Testis (tissue), 2 donors: ENCODE measurements at regions not wholly inside any gene's neighbourhood (a gene's known extent, or its start where the extent isn't known, plus 50 kb on each side); places are given as distances from the start of the nearest gene placed in this dataset.
A peak's percentile ranks its signal among the peaks of the same experiment; 100 is the strongest.

Experiments
- DNase-seq: peaks from one replicate; pipeline ENCODE4 v3.0.0-alpha.2; 2019
- H3K27ac ChIP-seq, 2 donors: fragments of 200-600 bp; sonication (generic); one replicate each; pipeline ENCODE4 v1.5.1; 2019
- H3K27me3 ChIP-seq: fragments of 200-600 bp; sonication (generic); one replicate; pipeline ENCODE4 v1.5.1; 2019
- H3K36me3 ChIP-seq: fragments of 200-600 bp; sonication (generic); one replicate; pipeline ENCODE4 v1.5.1; 2017; ENCODE audit warnings: low read depth; ENCODE audit errors: missing control alignments
- H3K4me1 ChIP-seq: fragments of 200-600 bp; sonication (generic); one replicate; pipeline ENCODE4 v1.5.1; 2019
- H3K4me3 ChIP-seq, 2 donors: fragments of 200-600 bp; sonication (generic); one replicate each; pipeline ENCODE4 v1.5.1; 2017 to 2019
- H3K9me3 ChIP-seq: fragments of 200-600 bp; sonication (generic); one replicate; pipeline ENCODE4 v1.5.1; 2017
- POLR2A ChIP-seq: fragments of 450-650 bp; IDR thresholded peaks from one replicate; pipeline ENCODE4 v1.6.1; 2017; ENCODE audit warnings: antibody characterized with exemption, mild to moderate bottlenecking, moderate library complexity
- WGBS, 2 donors: methylation state at CpG; one replicate each; pipeline ENCODE4 v1.1.5; 2018; 5-methylcytosine and 5-hydroxymethylcytosine counted together
- intact Hi-C: fragments of 100-400 bp; cut with DNase I; formaldehyde crosslinking; loops from one replicate; pipeline ENCODE4 v1.15.1; 2023; ENCODE audit warnings: low total_unique reads
- TF ChIP-seq, protein P1 (sequence below), 3 experiments: fragments of 450-650 bp in 2 of 3; fragments of 200-600 bp in 1 of 3; sonication (generic) in 1 of 3; IDR thresholded peaks; one replicate each; pipeline ENCODE4 v1.5.1; 2016 to 2019; ENCODE audit warnings: antibody characterized with exemption in 3 of 3, mild to moderate bottlenecking in 2 of 3, moderate library complexity in 1 of 3

DNA sequence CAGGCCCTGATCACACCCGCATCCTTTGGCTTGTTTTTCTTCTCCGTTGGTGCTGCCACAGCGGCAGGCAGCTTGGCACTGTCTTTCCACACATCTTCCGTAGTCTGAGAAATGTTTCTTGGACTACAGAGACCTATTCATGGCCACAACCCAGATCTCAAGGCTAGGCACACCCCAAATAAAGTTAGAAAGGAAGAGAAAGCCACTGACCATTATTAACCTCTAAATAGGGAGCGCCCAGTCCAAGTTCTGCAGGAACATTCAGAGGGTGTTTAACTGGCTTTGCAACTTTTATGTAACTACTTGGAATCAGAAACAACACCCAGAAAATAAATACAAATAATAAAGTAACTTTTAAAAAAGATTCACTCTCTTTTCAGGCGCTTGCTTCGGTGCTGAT, 124.8 kb upstream of the NEDD9 start:
- H3K27ac ChIP-seq: peak overlapping the region; percentile 33 to 62
- intact Hi-C loops: no loop called here
- no peaks in the 10 kb centered on the region for H3K36me3 ChIP-seq
- no peaks in the 10 kb centered on the region for H3K27me3 ChIP-seq
- H3K4me3 ChIP-seq: no peak overlapping the region
- TF ChIP-seq, protein P1, sequence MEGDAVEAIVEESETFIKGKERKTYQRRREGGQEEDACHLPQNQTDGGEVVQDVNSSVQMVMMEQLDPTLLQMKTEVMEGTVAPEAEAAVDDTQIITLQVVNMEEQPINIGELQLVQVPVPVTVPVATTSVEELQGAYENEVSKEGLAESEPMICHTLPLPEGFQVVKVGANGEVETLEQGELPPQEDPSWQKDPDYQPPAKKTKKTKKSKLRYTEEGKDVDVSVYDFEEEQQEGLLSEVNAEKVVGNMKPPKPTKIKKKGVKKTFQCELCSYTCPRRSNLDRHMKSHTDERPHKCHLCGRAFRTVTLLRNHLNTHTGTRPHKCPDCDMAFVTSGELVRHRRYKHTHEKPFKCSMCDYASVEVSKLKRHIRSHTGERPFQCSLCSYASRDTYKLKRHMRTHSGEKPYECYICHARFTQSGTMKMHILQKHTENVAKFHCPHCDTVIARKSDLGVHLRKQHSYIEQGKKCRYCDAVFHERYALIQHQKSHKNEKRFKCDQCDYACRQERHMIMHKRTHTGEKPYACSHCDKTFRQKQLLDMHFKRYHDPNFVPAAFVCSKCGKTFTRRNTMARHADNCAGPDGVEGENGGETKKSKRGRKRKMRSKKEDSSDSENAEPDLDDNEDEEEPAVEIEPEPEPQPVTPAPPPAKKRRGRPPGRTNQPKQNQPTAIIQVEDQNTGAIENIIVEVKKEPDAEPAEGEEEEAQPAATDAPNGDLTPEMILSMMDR (IDR thresholded peaks at IDR 0.05): no peak
- no peak for TF ChIP-seq POLR2A
- H3K4me1 ChIP-seq: peaks cover 22% of the 10 kb centered on the region
- no peaks in the 10 kb centered on the region for H3K9me3 ChIP-seq
- 64 to 65% methylated on average over 7 of the region's 7 CpGs for WGBS, 2 donors
- DNase-seq: no peak

DNA sequence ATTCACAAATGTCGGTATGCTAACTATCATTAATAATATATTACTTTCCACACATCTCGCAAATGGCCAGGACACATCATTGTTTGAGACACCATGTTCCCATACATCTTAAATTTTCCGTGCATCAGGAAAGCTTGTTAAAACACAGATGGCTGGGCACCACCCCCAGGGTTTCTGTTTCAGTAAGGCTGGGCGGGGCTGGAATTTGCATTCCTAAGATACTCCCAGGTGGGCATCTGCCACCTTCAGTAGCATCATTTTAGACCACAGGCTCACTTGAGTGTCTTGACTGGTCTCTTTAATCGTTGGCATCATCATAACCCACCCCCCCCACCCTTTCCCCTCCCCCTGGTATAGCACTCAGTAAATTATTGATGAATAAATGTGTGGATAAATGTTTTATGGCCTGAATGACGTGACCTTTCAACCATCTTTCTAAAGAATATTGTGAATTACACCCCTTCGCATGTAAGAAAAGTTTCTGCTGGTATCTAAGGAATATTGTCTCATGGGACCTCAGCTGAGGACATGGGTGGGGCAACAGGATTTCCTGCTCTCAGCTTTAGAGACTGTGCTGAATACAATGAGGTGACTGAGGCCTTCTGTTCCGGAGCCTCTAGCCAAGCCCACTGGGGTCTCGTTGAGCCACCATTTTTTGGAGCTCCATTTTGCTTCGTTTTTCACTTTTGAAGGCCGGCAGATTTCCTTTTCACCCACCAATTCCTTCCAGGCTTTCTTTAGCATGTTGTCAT, 124.1 kb upstream of the NEDD9 start:
- DNase-seq: no peak
- H3K36me3 ChIP-seq: no peaks in the 10 kb centered on the region
- no peak overlapping the region for H3K4me3 ChIP-seq
- H3K27ac ChIP-seq: peak overlapping the region; percentile 33 to 62
- TF ChIP-seq, protein P1 (IDR thresholded peaks at IDR 0.05): no peak
- TF ChIP-seq POLR2A: no peak
- H3K9me3 ChIP-seq: no peaks in the 10 kb centered on the region
- H3K27me3 ChIP-seq: no peaks in the 10 kb centered on the region
- 84 to 87% methylated on average over 11 of the region's 11 CpGs for whole genome bisulfite sequencing, 2 donors
- intact Hi-C loops: no loop called here
- peaks cover 22% of the 10 kb centered on the region for H3K4me1 ChIP-seq

DNA sequence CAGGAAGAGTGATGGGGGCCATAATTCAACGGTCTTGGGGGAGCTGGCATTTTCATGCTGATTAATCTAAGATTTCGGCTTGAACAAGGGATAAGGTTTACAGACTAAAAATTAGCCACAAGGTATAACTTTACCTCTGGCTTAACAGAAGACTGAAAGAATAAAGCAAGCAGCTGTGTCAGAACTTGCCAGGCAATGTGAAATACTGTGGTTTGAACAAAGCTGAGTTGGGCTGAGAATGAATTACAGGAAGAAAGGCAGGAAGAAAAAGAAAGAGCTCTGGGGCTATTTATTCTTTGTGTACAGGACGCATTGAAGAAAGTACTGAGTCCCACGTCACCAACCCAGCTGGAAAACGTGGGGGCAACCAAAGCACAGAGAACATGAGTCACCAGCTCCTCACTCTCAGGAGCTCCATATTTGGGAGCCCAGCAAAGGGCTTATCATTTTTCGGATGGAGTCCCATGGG, 121.5 kb upstream of the NEDD9 start:
- TF ChIP-seq, protein P1 (IDR thresholded peaks at IDR 0.05): no peak
- TF ChIP-seq POLR2A: no peak
- DNase-seq: peak; percentile 44

DNA sequence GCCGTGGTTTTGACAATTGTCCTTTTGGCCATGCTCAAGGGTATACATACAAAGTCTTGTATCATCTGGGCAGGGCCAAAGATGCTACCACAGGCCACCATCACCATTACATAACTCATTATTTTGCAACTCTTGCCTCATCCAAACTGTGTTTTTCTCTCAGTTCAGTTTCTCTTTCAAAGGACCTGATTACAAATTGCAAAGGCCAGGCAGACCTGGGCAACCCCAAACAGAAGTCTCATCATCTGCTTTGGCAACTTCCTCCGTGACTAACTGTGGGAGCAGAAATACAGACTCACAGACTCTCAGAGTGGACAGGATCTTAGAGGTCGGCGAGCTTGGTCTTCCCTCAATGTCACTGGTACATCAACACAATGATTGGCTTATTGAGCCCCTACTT, 117.8 kb upstream of the NEDD9 start:
- peaks cover 15% of the 10 kb centered on the region for H3K4me1 ChIP-seq
- H3K27me3 ChIP-seq: no peaks in the 10 kb centered on the region
- whole genome bisulfite sequencing, 2 donors: 96 to 98% methylated on average over 4 of the region's 4 CpGs
- no peaks in the 10 kb centered on the region for H3K9me3 ChIP-seq
- DNase-seq: no peak
- H3K27ac ChIP-seq: no peak overlapping the region
- H3K36me3 ChIP-seq: no peaks in the 10 kb centered on the region
- H3K4me3 ChIP-seq: no peak overlapping the region
- intact Hi-C loops: no loop called here
- TF ChIP-seq, protein P1 (IDR thresholded peaks at IDR 0.05): no peak
- TF ChIP-seq POLR2A: no peak

More for the DNA sequence above, 121.5 kb upstream of the NEDD9 start:
- Histone ChIP-seq H3K9me3 (no peaks in the 10 kb centered on the region), H3K27ac (peak overlapping the region; percentile 37 to 91), H3K4me1 (peaks cover 22% of the 10 kb centered on the region), H3K36me3 (no peaks in the 10 kb centered on the region), H3K4me3 (no peak overlapping the region), H3K27me3 (no peaks in the 10 kb centered on the region)
- WGBS, 2 donors: 55 to 60% methylated on average over 6 of the region's 6 CpGs
- intact Hi-C loops: no loop called here

DNA sequence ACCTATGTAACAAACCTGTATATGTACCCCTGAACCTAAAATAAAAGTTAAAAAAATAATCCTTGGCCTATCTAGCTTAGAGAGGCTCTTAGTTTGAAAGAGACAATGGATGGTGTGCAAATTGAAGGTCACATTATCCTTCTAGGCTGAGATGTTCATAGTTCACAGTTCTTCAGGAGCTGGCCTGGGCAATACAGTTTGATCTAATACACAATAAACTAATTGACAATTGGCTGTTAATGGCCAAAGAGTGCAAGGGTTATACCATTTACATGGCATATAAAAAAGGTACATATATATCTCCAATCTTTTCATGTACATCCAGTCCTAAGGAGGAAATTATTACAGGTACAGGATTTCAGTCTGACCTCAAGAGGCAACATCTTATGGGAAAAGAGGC, 117.4 kb upstream of the NEDD9 start:
- no peaks in the 10 kb centered on the region for H3K36me3 ChIP-seq
- H3K27me3 ChIP-seq: no peaks in the 10 kb centered on the region
- no peak for TF ChIP-seq POLR2A
- TF ChIP-seq, protein P1 (IDR thresholded peaks at IDR 0.05): no peak
- H3K4me1 ChIP-seq: peaks cover 15% of the 10 kb centered on the region
- DNase-seq: no peak
- no peaks in the 10 kb centered on the region for H3K9me3 ChIP-seq
- no peak overlapping the region for H3K27ac ChIP-seq
- no peak overlapping the region for H3K4me3 ChIP-seq
- intact Hi-C loops: no loop called here
